ENCODE measurements at regions not wholly inside any gene's neighbourhood (a gene's known extent, or its start where the extent isn't known, plus 50 kb on each side); places are given as distances from the start of the nearest gene placed in this dataset.

- no peak for TF ChIP-seq CTCF (IDR thresholded peaks at IDR 0.05; ENCODE audit: borderline replicate concordance, extremely low read depth, low read length, poor library complexity, severe bottlenecking)
- no peak for TF ChIP-seq EZH2 (IDR thresholded peaks at IDR 0.05; ENCODE audit: borderline replicate concordance, low read depth, low read length, severe bottlenecking)
Observed at GRCh38 chr4:181538431-181538830, 704.8 kb upstream of the TENM3 start.
